HG02852 (cell line): ENCODE measurements at regions not wholly inside any gene's neighbourhood (a gene's known extent, or its start where the extent isn't known, plus 50 kb on each side); places are given as distances from the start of the nearest gene placed in this dataset.
"Not testable (repeated sequence)": the region's sequence is repeated elsewhere in the genome, so short reads cannot be mapped to it uniquely, and the experiment has no call there.

ENCODE experiments used
- ATAC-seq: cut with Tn5 transposase; IDR thresholded peaks from one replicate; pipeline ENCODE4 v1.9.1; 2021; ENCODE audit warnings: mild to moderate bottlenecking, moderate library complexity; ENCODE audit not compliant: unreplicated experiment

- ATAC-seq: no peak
Measured at GRCh38 chr11:81224396-81224795, 1509.3 kb downstream of the FAM181B start.

GRCh38 chr11:81222491-81222890, 1511.2 kb downstream of the FAM181B start:
- ATAC-seq: no peak

GRCh38 chr11:81220146-81220895, 1513.3 kb downstream of the FAM181B start:
- no peak for ATAC-seq

GRCh38 chr11:81219661-81220060, 1514.0 kb downstream of the FAM181B start:
- no peak for ATAC-seq

GRCh38 chr11:81218440-81218839, 1515.2 kb downstream of the FAM181B start:
- ATAC-seq: no peak

- no peak for ATAC-seq
Measured at GRCh38 chr11:81211050-81211449, 1522.6 kb downstream of the FAM181B start.

GRCh38 chr11:81207421-81208054, 1526.1 kb downstream of the FAM181B start:
- no peak for ATAC-seq

GRCh38 chr11:81203876-81204275, 1529.8 kb downstream of the FAM181B start:
- ATAC-seq: no peak

- ATAC-seq: no peak
Measured at GRCh38 chr11:81197396-81197795, 1536.3 kb downstream of the FAM181B start.

- ATAC-seq: no peak
Measured at GRCh38 chr11:81192516-81192915, 1541.1 kb downstream of the FAM181B start.

GRCh38 chr11:81190546-81190945, 1543.1 kb downstream of the FAM181B start:
- no peak for ATAC-seq

- ATAC-seq: not testable (repeated sequence)
Measured at GRCh38 chr11:81187033-81187432, 1546.6 kb downstream of the FAM181B start.

GRCh38 chr11:81174646-81175330, 1558.9 kb downstream of the FAM181B start:
- ATAC-seq: no peak

- no peak for ATAC-seq
Measured at GRCh38 chr11:81165164-81165563, 1568.5 kb downstream of the FAM181B start.

- no peak for ATAC-seq
Measured at GRCh38 chr11:81159900-81160299, 1573.8 kb downstream of the FAM181B start.

- no peak for ATAC-seq
Measured at GRCh38 chr11:81135570-81135969, 1598.1 kb downstream of the FAM181B start.

GRCh38 chr11:81129618-81130017, 1604.0 kb downstream of the FAM181B start:
- no peak for ATAC-seq

- ATAC-seq: no peak
Measured at GRCh38 chr11:81112718-81113117, 1620.9 kb downstream of the FAM181B start.

- ATAC-seq: no peak
Measured at GRCh38 chr11:81104051-81104450, 1629.6 kb downstream of the FAM181B start.

- ATAC-seq: no peak
Measured at GRCh38 chr11:81098471-81098870, 1635.2 kb downstream of the FAM181B start.

GRCh38 chr11:81092522-81092921, 1641.1 kb downstream of the FAM181B start:
- no peak for ATAC-seq

GRCh38 chr11:81089242-81089641, 1644.4 kb downstream of the FAM181B start:
- no peak for ATAC-seq
